ENCODE measurements at regions not wholly inside any gene's neighbourhood (a gene's known extent, or its start where the extent isn't known, plus 50 kb on each side); places are given as distances from the start of the nearest gene placed in this dataset.
A peak's percentile ranks its signal among the peaks of the same experiment; 100 is the strongest.

DNA sequence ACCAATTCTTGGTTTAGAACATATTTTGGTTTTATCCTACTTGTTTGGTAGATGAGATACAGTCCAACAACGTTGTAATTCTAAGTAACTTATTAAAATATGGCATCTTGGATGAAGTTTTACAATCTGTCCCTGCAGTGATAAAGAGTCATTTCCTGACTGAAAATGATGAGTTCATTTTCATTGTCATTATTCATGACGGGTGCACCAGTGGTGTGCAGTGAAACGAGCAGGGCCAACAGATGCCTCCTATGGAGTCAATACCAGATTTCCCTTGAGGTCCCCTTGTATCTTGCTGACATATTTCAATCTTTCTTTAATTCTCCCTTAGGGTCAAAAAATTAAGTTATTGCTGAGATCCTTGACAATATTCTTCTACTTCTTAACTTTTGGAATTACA is 438.5 kb downstream of the LRIG3 start:
- DNase-seq (ENCODE audit: low spot score) = no peak

DNA sequence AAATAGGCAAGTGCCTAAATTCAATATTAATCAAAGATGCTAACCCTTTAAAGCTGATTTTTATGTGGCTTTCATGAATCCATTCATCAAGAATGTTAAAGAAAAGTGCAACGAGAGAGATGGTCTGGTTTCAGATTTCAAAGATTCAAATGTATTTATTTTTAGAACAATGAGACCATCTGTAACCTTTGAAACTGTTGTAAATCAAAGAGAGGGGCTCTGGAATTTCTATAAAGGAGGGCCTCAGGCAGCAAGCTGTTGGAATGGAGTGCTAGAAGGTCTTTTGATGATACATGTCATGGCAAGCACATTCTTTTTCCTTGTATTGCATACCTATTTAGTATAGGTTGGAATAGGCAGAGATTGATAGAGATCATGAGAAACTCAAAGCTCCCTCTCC is 433.0 kb downstream of the LRIG3 start:
- DNase-seq (ENCODE audit: low spot score) = no peak

DNA sequence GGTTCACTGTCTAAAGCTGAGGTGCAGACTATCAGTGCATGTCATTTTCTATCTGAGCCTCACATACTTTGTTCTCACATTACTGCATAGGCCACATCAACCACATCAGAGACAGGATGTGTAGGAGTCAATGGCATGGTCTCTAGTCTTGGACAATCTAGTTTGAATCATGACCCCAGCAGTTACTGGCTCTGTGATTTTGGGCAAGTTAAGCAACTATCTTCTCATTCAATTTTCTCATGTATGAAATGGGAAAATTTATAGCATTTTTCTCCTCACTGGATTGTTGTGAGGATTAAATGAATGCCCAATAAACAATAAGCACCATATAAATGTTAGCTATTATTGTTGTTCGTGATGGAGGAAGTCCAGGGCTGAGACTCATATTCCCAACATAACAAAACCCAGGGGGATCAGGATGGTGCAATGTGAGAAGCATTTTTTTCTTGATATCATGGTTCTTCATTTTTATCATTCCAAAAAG is 432.6 kb downstream of the LRIG3 start:
- DNase-seq (ENCODE audit: low spot score) = peak; percentile 4

DNA sequence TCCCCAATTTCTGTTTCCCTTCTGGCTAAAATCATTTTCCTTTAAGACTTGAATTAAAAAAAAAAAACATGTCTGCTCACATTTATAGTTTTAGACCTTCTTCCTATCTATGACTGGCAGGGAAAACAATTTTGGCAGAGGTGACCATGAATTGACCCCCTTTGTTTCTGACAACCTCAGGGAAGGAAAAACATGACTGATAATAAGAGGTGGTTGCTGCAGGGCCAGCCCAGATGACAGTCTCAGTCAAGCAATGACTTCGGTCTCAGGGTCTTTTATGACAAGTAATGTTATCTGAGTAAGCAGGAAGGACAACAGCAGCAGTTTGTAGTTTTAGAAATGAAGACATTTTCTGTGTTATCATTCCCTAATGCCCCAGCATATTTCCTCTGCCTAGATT is 430.9 kb downstream of the LRIG3 start:
- no peak for DNase-seq (ENCODE audit: low spot score)

DNA sequence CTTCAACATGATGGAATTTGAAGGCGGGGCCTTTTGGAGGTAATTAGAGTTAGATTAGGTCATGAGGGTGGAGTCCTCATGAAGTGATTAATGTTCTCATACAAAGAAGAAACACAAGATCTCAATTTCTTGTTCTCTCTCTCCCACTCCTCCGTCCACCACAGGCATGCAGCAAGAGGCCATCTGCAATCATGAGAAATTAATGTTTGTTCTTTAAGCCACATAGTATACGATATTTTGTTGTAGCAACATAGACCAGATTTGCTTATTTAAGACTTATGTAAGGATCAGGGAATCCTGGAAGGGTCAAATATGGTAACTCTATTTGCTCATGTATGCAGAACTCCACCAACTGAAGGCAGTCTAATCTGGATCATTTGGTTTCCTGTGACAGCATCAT is 429.0 kb downstream of the LRIG3 start:
- DNase-seq (ENCODE audit: low spot score) = no peak

DNA sequence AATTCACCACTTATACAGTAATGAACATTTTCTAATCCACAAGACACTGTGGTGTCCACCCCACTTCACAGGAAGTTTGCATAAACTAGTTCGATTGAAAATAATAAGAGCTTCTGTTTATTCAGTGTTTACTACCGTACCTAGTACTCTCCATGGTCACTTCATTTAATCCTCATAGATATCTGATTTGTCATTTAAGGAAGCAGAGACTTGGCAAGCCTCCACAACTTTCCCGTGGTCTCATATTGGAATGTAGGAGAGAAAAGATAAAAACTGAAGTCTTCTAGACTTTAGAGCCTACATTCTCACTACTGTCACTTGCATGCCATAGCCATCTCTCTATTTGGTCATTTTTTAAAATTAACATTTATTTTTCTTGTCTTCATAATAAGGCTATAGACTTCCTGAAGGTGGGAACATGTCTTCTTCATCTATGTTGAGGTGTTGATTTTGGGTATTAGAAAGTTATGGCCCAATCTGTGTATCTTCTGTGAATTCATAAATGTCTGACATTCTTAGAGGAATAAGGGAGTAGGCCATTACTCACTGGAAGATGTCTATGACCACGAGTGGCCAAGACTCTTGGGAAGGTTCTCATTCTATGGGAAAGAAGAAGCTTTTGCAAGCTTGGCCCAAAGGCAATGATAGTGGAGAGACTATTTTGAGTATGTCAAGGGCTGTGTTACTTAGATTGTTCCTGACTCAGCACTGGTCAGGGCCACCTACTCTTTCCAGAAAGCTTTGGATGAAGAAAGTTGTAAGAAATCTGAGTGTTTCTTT is 423.7 kb downstream of the LRIG3 start:
- DNase-seq (ENCODE audit: low spot score) = peak; percentile 77

DNA sequence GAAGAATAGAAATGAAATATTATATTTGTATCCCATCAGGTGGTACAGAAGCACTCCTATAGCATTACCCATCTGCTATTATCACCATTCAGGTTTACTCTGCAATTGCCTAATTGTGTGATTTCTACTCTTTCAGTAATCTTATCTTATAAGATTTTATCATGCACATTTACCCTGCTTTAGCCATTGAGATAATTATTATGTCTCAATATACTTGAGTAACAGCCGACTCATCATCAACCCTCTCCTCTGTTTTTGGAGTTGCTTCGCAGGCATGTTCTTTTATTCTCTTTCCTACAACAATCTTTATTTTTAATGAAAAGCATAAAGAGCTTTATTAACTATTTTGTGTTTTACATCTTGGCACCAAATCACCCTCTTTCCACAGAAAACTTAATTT is 419.9 kb downstream of the LRIG3 start:
- DNase-seq (ENCODE audit: low spot score) = no peak

DNA sequence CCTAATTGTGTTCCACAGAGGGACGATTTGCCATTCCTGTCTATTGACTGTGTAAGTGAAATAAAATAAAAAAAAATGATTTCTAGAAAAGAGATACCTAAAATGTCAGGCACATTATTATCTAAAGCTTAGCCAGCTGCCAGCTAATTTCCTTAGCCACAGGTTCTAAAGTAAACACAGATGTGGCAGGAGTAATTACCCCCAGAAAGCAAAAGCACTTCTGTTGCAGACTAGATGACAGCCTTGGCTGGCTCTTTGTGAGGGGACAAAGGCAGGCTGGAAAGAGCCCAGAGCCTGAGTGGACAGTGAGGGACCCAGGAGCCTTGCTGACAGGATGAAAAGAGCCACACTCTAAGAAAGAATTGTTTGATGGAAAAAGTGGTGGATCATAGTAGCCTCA is 418.1 kb downstream of the LRIG3 start:
- no peak for DNase-seq (ENCODE audit: low spot score)

DNA sequence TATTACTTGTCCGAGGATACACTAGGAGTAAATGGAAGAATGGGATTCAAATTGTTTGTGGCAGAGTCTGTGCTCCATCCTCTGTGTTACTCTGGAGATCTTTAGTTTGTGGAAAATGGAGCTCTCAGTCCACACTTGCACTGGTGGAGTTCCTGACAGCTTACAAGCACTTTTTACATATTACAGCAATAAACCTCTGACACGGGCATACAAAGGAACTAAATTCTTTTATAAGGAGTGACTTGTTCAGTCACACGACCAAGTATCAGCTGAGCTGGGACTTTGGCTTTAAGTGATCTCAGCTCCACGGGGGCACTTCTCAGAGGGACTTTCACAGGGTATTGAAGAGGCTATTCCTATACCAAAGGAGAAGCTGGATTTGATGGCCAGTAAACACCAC is 417.5 kb downstream of the LRIG3 start:
- DNase-seq (ENCODE audit: low spot score) = no peak

DNA sequence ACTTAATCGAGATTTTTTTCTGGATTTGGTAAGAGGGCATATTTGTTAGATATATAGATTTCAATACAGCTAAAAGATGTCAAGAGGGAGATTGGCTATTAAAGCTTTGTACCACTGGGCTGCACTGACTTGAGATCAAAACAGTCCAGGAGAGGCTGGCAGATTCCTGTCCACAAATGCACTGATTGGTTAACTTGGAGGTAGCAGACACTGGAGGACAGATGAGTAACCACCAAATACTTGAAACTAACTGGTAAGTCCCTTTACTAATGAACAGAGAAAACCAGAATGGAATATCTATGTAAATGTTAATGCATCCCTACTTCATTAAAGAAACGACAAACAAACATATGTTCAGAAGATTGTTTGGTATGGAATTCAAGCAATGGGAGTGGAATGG is 416.6 kb downstream of the LRIG3 start:
- peak; percentile 28 for DNase-seq (ENCODE audit: low spot score)

DNA sequence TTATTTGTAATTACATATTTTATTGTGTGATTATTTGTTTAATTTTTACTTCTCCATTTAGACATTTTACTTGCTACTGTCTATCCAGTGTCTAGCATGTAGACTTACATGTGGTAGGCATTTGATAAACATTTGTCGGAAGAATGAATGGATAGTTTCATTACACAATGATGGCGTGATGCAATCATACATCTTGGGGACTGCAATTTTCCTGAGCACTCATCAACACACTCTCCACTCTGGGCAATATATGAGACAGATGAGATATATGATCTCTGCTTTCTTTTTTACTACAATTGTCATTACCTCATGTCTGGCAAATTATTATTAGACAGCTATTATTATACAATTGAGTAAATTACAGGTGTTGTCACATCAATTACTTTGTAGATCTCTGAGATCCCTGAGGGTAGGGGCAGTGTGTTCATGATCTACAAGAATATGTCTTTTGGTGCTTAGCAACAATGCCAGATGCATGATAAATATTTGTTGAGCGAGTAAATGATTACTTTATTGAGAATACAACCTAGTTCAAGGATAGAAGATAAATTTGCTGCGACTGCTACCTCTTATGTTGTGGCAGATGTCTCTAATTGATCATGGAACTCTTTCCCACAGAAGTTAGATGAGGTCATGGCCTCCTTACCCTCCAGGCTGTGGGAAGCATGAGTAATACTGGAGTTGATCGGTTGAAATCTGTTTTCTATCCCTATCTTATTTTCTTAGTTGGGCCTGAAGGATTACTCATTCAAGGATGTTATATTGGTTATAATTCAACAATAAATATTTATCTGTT is 416.0 kb downstream of the LRIG3 start:
- DNase-seq (ENCODE audit: low spot score) = peak; percentile 28

DNA sequence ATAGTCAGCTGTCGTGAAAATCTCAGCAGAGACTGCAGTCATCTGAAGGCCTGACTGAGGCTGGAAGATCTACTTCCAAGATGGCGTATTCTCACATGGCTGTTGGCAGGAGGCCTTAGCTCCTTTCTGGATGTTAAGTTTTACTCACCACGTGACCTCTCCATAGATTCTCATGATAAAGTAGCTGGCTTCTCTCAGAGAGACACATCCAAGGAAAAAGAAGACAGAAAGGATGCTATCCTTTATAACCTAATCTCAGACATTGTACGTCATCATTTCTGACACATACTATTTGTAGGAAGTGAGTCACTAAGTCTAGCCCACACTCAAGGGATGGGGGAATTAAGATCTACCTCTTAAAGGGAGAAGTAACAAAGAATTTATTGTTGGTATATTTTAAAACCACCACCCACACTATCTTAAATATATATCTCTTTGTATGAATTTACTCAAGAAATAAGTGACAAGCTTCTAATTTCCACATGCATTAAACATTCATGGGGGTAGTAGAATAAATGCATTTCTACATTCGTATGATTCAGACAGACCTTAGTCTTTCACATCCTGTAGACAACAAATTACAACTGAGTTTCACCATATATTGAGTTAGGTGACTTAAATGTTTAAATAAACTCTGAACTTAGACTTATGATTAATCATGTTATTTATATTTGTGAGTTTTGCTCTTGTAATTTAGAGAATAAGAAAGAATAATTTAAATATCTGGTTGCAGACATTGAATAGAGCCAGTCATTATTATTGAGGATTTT is 411.0 kb downstream of the LRIG3 start:
- peak; percentile 60 for DNase-seq (ENCODE audit: low spot score)

DNA sequence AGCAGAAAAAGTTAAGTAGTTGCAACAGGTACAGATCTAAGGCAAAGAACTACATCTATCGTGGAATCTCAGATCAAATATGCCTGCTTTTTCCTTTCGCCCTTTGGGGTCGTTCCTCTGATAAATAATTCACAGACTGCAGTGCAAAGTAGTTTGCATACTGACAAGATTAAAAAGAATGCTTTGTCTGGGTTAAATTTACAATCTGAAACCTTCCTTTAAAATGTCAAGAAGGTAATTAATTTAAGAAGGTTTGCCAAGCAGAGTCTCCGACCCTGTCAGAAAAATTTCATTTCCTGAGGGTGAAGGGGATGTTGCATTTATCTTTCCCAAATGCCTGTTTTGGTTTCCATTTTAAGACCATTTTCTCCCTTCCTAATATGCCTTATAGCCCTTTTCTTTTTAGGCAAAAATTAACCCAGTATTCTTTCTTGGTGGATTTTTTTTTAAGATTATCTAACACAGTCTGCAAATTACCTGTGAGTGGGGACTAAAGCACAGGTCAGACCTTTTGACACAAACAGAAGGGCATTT is 406.9 kb downstream of the LRIG3 start:
- no peak for DNase-seq (ENCODE audit: low spot score)

DNA sequence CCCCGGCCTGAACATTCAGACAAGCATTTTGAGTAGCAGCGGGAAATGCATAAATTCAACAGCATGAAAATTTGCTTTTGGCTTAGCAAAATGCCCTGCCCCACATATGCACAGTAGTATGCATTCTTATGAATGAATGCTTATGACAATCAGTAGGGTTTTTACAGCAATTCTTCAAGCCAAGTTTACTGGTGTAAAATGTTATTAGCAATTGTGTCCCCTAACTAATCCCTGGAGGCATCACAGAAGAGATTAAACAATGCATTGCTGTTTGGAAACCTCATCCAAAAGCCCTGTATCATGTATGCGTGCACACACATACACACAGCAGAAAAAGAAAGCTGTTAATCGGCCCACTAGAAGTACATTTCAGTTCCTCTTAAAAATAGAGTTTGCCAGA is 406.5 kb downstream of the LRIG3 start:
- DNase-seq (ENCODE audit: low spot score) = no peak

DNA sequence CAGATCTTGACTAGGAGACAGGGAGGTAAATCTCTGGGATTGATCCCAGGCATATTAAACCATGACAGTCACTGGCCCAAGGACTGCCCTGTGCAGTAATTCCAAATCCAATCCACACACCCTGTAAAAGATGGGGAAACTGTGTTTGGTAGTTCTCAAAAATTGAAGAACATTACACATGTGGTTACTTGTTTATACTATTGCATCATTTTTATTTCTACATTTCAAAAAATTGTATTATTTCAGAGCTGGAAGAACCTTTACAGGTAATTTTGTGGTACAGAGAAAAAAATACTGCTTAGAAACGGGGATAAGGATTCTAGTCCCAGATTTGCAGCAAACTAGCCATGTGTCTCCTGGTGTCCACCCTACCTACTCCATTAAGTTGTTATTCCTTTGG is 400.5 kb downstream of the LRIG3 start:
- no peak for DNase-seq (ENCODE audit: low spot score)

DNA sequence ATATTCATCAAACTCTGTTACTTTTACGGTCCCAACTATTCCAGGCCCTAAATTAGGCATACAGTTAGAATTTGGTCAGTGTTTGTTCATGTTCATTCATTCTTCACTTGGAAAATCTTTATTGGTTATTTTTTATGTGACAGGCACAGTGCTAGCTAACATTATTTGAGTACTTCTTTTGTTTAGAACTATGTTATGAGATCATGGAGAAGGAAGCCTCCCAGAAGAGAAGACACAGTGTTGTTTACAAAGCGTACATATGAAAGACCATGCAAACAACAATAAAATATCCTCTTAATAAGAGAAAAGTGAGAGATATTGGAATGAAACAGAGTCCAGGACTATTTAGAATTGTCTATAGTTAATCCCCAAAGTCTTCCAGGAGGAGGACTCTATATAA is 399.2 kb downstream of the LRIG3 start:
- DNase-seq (ENCODE audit: low spot score) = no peak

DNA sequence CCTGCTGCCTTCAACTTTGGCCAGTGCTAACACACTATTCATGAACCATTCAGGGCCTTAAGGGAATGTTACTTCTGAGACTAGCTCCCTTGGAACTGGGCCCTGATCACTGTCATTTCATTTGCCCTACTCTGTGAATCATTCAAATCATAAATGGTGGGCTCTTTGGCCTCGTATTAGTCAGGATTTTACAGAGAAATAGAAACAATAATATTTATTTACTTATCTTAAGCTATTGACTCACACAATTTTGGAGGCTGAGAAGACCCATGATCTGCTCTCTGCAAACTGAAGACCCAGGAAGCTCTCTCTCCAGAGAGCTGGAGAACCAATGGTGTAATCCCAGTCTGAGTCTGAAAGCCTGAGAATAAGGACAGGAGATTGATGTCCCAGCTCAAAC is 398.5 kb downstream of the LRIG3 start:
- DNase-seq (ENCODE audit: low spot score) = no peak

DNA sequence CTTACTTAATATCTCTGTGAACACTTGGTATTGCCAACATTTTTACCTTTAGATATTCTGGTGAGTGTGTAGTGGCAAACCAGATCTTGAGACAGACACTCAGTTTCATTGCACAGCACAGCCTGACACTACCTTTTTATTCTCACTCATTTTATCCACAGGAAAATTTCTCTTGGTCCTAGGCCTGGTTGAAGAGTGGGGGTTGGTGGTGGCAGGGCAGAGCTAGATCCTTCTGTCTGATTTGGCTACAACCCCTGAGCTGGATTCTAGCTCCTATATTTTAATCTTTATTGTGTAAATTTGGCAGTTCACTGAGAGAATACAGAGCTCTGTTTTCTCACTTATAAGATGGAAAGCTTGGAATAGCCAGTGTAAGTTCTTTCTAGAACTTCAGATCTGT is 396.9 kb downstream of the LRIG3 start:
- DNase-seq (ENCODE audit: low spot score) = no peak

DNA sequence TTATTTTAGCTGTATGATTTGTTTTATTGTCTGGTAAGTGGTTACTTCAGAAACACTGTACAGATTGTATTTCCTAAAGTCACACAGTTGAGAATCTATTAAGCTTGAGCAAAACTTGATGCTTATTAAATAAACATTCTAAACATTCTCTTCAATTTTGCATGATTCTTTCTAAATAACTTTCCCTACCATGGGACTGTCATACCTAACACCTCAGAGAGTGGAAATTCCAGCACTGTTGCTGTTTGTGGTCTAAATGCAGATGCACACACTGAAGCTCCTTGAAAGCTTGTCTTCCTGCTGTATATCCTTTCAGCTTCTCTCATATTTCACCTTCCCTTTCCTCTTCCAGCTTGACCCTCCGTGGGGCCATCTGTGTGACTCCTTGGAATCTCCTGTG is 392.0 kb downstream of the LRIG3 start:
- DNase-seq (ENCODE audit: low spot score) = no peak

DNA sequence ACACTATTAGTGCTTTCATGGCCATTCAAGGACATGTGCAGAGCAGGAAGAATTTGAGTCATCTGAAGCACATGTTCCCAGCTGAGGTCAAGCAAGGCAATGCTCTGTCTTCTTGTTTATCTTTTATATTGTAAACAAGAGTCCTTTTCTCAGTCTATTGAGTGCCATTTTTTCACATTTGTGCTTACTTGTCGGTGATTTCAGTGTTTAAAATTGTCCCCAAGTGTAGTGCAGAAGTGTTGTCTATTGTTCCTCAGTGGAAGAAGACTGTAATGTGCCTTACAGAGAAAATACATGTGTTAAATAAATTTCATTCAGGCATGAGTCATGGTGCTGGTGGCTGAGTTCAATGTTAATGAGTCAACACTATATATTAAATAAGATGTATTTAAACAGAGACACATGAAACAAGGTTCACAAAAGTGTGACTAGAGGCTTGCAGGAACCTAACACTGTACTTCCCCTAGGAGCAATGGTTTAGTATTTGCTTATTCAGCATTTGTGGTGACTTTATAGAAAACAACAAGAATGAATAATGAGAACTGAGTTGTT is 391.1 kb downstream of the LRIG3 start:
- peak; percentile 30 for DNase-seq (ENCODE audit: low spot score)

DNA sequence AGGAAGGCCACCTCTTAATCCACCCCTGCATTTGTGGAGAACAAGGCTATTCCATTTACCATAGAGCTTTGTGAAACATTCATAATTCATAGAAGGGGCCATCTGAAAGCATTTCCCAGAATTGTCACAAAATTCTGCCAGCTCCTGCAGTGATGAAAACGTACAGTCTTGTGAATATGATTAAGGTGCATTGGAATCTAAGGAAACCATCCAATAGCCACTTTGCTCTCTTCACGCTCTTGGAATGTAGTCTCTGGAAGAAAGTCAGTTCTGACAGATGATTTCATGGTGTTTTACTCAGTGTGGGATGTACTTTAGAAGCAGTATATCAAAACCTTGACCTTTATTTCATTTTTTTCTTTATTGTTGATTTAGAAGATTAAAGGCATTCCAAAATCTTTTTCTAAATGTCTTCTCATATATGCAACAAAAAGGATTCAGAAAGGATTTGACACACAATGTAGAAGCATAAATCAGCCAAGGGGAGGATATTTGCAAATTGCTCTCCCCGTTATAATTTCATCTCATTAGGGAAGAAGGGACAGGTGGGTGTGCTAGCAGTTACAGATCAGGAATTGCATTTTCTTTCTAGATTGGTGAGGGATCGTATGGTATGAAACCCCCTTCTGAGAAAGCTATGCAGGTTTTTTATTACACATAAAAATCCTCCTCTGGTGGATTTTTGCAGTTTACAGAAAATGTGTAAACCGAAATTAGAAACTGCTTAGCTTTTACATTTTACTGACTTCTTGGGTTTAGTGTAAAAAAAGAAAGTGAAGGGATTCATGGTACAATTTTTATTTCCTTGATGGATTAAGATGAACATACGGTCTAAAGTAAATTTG is 390.2 kb downstream of the LRIG3 start:
- peak; percentile 79 for DNase-seq (ENCODE audit: low spot score)

Measured in kidney tubule cell (primary cell).